B cell (primary cell): ENCODE measurements at regions not wholly inside any gene's neighbourhood (a gene's known extent, or its start where the extent isn't known, plus 50 kb on each side); places are given as distances from the start of the nearest gene placed in this dataset.

Source experiments
- ATAC-seq: fragments of 200-7000 bp; cut with Tn5 transposase; one replicate; pipeline ENCODE4 v1.10.0; 2021; ENCODE audit warnings: low read depth, mild to moderate bottlenecking, moderate number of reproducible peaks, moderate library complexity
- CTCF ChIA-PET: fragments of 350-600 bp; sonication (Branson Sonifier 250); formaldehyde crosslinking; loops from one replicate; lab custom pipeline; 2021; ENCODE audit warnings: antibody characterized with exemption, inconsistent platforms; lab: Charles Lee
- POLR2A ChIA-PET: fragments of 350-600 bp; sonication (Branson Sonifier 250); formaldehyde crosslinking; loops from one replicate; lab custom pipeline; 2021; ENCODE audit warnings: antibody characterized with exemption; lab: Charles Lee
- DNase-seq: peaks from one replicate; pipeline ENCODE4 v3.0.0; 2013
- H2AFZ ChIP-seq: 2 replicates; pipeline ENCODE4 v1.6.1; 2012; ENCODE audit warnings: mild to moderate bottlenecking, low read depth, low read length; ENCODE audit not compliant: insufficient read depth, poor library complexity, severe bottlenecking
- H3K27ac ChIP-seq, 2 donors: 1 replicate in 1 of 2; 2 replicates in 1 of 2; pipeline ENCODE4 v1.5.1; 2012 to 2013; ENCODE audit warnings: low read length in 2 of 2, mild to moderate bottlenecking in 2 of 2, moderate library complexity in 1 of 2
- H3K27me3 ChIP-seq, 4 experiments: fragments of 200-600 bp in 1 of 4; sonication (generic) in 1 of 4; replicated peaks in 1 of 4; 1 replicate in 2 of 4; 2 replicates in 2 of 4; pipeline versions ENCODE4 v1.6.1 to v1.7.0; 2013 to 2016; ENCODE audit warnings: low read length in 3 of 4, mild to moderate bottlenecking in 2 of 4, mixed read lengths in 1 of 4, moderate library complexity in 1 of 4; ENCODE audit not compliant: insufficient read depth in 4 of 4, control insufficient read depth in 3 of 4; ENCODE audit errors: control extremely low read depth in 1 of 4
- H3K36me3 ChIP-seq, 2 experiments: replicated peaks in 1 of 2; 1 replicate in 1 of 2; 2 replicates in 1 of 2; pipeline versions ENCODE4 v1.6.1 to v1.7.1; 2013; ENCODE audit warnings: low read length in 1 of 2; ENCODE audit not compliant: insufficient read depth in 2 of 2, control insufficient read depth in 1 of 2; ENCODE audit errors: control extremely low read depth in 1 of 2, extremely low read depth in 1 of 2
- H3K4me1 ChIP-seq, 2 donors: fragments of 200-600 bp in 1 of 2; sonication (generic) in 1 of 2; 1 replicate in 1 of 2; 2 replicates in 1 of 2; pipeline versions ENCODE4 v1.5.1 to v1.6.1; 2013 to 2017; ENCODE audit warnings: low read length in 2 of 2; ENCODE audit not compliant: control insufficient read depth in 2 of 2, insufficient read depth in 2 of 2
- H3K4me2 ChIP-seq: replicated peaks from 2 replicates; pipeline ENCODE3; 2012; ENCODE audit warnings: mild to moderate bottlenecking, low read depth, low read length; ENCODE audit not compliant: poor library complexity, severe bottlenecking
- H3K4me3 ChIP-seq, 5 experiments: fragments of 200-600 bp in 1 of 5; sonication (generic) in 1 of 5; 1 replicate in 3 of 5; 2 replicates in 2 of 5; pipeline versions ENCODE4 v1.5.1 to v1.7.0; 2011 to 2016; ENCODE audit warnings: low read length in 4 of 5, mild to moderate bottlenecking in 4 of 5, low read depth in 2 of 5, control low read depth in 1 of 5, moderate library complexity in 1 of 5; ENCODE audit not compliant: insufficient read depth in 1 of 5; ENCODE audit errors: control extremely low read depth in 1 of 5, extremely low read depth in 1 of 5
- H3K79me2 ChIP-seq: fragments of 200-600 bp; sonication (generic); one replicate; pipeline ENCODE4 v1.6.0; 2016; ENCODE audit warnings: low read length; ENCODE audit not compliant: control insufficient read depth, insufficient read depth
- H3K9ac ChIP-seq: fragments of 200-600 bp; sonication (generic); 2 replicates; pipeline ENCODE4 v1.6.1; 2017; ENCODE audit warnings: mild to moderate bottlenecking, low read length, moderate library complexity
- H3K9me3 ChIP-seq, 3 donors: one replicate each; pipeline versions ENCODE4 v1.6.1 to v1.7.1; 2013; ENCODE audit warnings: low read length in 2 of 3; ENCODE audit not compliant: control insufficient read depth in 2 of 3, insufficient read depth in 1 of 3; ENCODE audit errors: control extremely low read depth in 1 of 3
- H4K20me1 ChIP-seq: 2 replicates; pipeline ENCODE4 v1.6.0; 2012; ENCODE audit warnings: mild to moderate bottlenecking, low read length; ENCODE audit not compliant: insufficient read depth, control insufficient read depth, poor library complexity, severe bottlenecking
- H3K27ac Mint-ChIP-seq: one replicate; pipeline ENCODE4 v1.8.0; 2021; ENCODE audit warnings: mixed read lengths
- H3K27me3 Mint-ChIP-seq: one replicate; pipeline ENCODE4 v1.8.0; 2021; ENCODE audit warnings: mixed read lengths
- H3K4me1 Mint-ChIP-seq: one replicate; pipeline ENCODE4 v1.8.0; 2021; ENCODE audit warnings: mixed read lengths
- H3K4me3 Mint-ChIP-seq: one replicate; pipeline ENCODE4 v1.8.0; 2021; ENCODE audit warnings: mixed read lengths
- H3K9me3 Mint-ChIP-seq: one replicate; pipeline ENCODE4 v1.8.0; 2022; ENCODE audit warnings: mixed read lengths; ENCODE audit not compliant: insufficient read depth
- EZH2 ChIP-seq: IDR thresholded peaks from 2 replicates; pipeline ENCODE4 v1.6.1; 2012; ENCODE audit warnings: borderline replicate concordance, low read depth, mild to moderate bottlenecking, moderate library complexity, low read length; ENCODE audit not compliant: insufficient read depth, poor library complexity, severe bottlenecking
- WGBS: methylation state at CpG from one replicate; pipeline ENCODE4 v1.1.5; 2013; ENCODE audit warnings: missing lambda C conversion rate; ENCODE audit not compliant: insufficient coverage; 5-methylcytosine and 5-hydroxymethylcytosine counted together
- intact Hi-C: fragments of 100-400 bp; cut with micrococcal nuclease; formaldehyde crosslinking; loops from one replicate; pipeline ENCODE4 v1.10.0; 2022
- TF ChIP-seq, protein P1 (sequence below): fragments of 200-600 bp; IDR thresholded peaks from one replicate; pipeline ENCODE4 v1.8.0; 2022; ENCODE audit warnings: antibody characterized with exemption, mild to moderate bottlenecking

DNA sequence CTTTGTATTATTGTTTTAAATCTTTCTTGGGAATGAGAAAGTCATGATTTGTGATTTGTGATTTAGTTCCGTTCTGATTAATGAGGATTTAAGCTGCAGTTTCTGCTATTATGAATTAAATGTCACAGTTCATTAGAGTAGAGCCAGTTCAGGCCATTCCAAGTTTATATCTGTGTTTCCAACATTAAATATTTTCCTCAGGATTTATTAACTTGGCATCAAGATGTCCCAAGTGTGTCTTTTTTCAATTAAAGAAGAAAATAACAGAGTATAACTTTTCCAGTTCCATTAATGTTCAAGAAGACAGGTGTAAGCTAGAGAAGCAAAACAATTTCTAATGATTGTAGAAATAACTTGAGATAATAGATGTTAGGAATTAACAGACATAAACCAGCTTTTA lies 1183.2 kb upstream of the CELF2 start:
- H3K4me1 ChIP-seq = no peaks in the 10 kb centered on the region
- ATAC-seq = no peak
- TF ChIP-seq EZH2 = no peak
- TF ChIP-seq, protein P1, sequence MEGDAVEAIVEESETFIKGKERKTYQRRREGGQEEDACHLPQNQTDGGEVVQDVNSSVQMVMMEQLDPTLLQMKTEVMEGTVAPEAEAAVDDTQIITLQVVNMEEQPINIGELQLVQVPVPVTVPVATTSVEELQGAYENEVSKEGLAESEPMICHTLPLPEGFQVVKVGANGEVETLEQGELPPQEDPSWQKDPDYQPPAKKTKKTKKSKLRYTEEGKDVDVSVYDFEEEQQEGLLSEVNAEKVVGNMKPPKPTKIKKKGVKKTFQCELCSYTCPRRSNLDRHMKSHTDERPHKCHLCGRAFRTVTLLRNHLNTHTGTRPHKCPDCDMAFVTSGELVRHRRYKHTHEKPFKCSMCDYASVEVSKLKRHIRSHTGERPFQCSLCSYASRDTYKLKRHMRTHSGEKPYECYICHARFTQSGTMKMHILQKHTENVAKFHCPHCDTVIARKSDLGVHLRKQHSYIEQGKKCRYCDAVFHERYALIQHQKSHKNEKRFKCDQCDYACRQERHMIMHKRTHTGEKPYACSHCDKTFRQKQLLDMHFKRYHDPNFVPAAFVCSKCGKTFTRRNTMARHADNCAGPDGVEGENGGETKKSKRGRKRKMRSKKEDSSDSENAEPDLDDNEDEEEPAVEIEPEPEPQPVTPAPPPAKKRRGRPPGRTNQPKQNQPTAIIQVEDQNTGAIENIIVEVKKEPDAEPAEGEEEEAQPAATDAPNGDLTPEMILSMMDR = no peak
- no peak overlapping the region for H3K4me3 ChIP-seq
- H3K4me3 Mint-ChIP-seq = no peak overlapping the region
- no peaks in the 10 kb centered on the region for H3K4me1 Mint-ChIP-seq
- no peaks in the 10 kb centered on the region for H3K27me3 ChIP-seq
- no peaks in the 10 kb centered on the region for H3K79me2 ChIP-seq
- DNase-seq = no peak
- no peaks in the 10 kb centered on the region for H3K36me3 ChIP-seq
- H3K9me3 Mint-ChIP-seq = peaks cover 5% of the 10 kb centered on the region
- no peak overlapping the region for H3K4me2 ChIP-seq
- H3K27ac ChIP-seq = no peak overlapping the region
- H3K9me3 ChIP-seq = no peaks in the 10 kb centered on the region
- ChIA-PET POLR2A (no interaction called here), CTCF (interaction anchor here (0.6 kb wide), 1 partner anchor 1724 kb away, joined by 3 read pairs; no protein-coding TSS in a partner anchor)
- no peak overlapping the region for H3K27ac Mint-ChIP-seq
- no CpG with 5 or more reads among the region's 1 CpG for WGBS
- intact Hi-C loops = no loop called here
- H2AFZ ChIP-seq = no peak overlapping the region
- no peaks in the 10 kb centered on the region for H4K20me1 ChIP-seq
- H3K9ac ChIP-seq = no peak overlapping the region
- no peaks in the 10 kb centered on the region for H3K27me3 Mint-ChIP-seq

DNA sequence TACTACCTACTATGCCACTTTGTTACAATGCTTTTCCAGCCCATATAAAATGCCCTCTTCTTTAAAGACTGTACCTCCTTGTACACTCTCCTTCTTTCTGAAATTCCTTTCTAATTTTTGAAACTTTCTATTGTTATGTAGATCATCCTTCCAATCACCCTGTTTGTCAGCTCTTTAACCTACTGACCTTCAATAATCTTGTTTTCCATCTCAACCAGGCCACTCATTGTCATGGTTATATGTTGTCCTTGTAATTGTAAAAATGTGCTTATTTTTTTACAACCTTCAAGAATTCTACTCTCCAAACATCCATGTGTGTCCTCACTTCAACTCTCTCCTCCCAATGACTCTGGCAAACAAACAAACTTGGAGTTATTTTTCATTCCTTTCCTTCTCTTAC lies 1172.6 kb upstream of the CELF2 start:
- no peaks in the 10 kb centered on the region for H3K27me3 ChIP-seq
- Mint-ChIP-seq H3K4me3 (no peak overlapping the region), H3K4me1 (no peaks in the 10 kb centered on the region), H3K27ac (no peak overlapping the region), H3K9me3 (peaks cover 17% of the 10 kb centered on the region), H3K27me3 (no peaks in the 10 kb centered on the region)
- H3K9ac ChIP-seq = no peak overlapping the region
- no peak for ATAC-seq
- H3K9me3 ChIP-seq = peaks cover 0 to 2% (median 0%) of the 10 kb centered on the region in 3 donors
- H2AFZ ChIP-seq = no peak overlapping the region
- H4K20me1 ChIP-seq = no peaks in the 10 kb centered on the region
- POLR2A ChIA-PET = no interaction called here
- no peaks in the 10 kb centered on the region for H3K4me1 ChIP-seq
- intact Hi-C loops = no loop called here
- no peaks in the 10 kb centered on the region for H3K36me3 ChIP-seq
- CTCF ChIA-PET = no interaction called here
- no peak overlapping the region for H3K27ac ChIP-seq
- no peak for DNase-seq
- H3K4me3 ChIP-seq = no peak overlapping the region
- no peak for TF ChIP-seq EZH2
- TF ChIP-seq, protein P1 = no peak
- no peak overlapping the region for H3K4me2 ChIP-seq
- H3K79me2 ChIP-seq = no peaks in the 10 kb centered on the region
